OCI-LY7 (cell line): ENCODE measurements at regions not wholly inside any gene's neighbourhood (a gene's known extent, or its start where the extent isn't known, plus 50 kb on each side); places are given as distances from the start of the nearest gene placed in this dataset.

Experiments used
- EZH2phosphoT487 ChIP-seq: fragments of 200-600 bp; sonication (generic); IDR thresholded peaks from 2 replicates; pipeline ENCODE4 v1.6.1; 2018; ENCODE audit warnings: low read depth, borderline replicate concordance, mild to moderate bottlenecking, mixed run types, antibody characterized with exemption, low read length, moderate library complexity, mixed read lengths
- TF ChIP-seq, protein P1 (sequence below): fragments of 200-600 bp; sonication (generic); conservative IDR thresholded peaks from 2 replicates; pipeline ENCODE4 v1.5.1; 2014; ENCODE audit warnings: mild to moderate bottlenecking, antibody characterized with exemption, low read length, moderate library complexity, mixed read lengths

DNA sequence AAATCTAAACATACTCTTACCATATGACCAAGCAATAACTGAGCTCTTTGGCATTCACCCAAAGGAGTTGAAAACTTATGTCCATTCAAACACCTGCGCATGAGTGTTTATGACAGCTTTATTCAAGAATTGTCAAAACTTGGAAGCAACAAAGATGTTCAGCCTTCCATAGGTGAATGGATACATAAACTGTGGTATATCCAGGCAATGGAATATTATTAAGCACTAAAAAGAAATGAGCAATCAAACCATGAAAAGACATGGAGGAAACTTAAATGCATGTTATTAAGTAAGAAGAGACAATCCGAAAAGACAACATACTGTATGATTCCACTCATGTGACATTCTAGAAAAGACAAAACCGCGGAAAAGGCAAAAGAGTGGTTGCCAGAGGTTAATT, 312.0 kb upstream of the TMC3 start:
- TF ChIP-seq, protein P1, sequence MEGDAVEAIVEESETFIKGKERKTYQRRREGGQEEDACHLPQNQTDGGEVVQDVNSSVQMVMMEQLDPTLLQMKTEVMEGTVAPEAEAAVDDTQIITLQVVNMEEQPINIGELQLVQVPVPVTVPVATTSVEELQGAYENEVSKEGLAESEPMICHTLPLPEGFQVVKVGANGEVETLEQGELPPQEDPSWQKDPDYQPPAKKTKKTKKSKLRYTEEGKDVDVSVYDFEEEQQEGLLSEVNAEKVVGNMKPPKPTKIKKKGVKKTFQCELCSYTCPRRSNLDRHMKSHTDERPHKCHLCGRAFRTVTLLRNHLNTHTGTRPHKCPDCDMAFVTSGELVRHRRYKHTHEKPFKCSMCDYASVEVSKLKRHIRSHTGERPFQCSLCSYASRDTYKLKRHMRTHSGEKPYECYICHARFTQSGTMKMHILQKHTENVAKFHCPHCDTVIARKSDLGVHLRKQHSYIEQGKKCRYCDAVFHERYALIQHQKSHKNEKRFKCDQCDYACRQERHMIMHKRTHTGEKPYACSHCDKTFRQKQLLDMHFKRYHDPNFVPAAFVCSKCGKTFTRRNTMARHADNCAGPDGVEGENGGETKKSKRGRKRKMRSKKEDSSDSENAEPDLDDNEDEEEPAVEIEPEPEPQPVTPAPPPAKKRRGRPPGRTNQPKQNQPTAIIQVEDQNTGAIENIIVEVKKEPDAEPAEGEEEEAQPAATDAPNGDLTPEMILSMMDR: no peak
- no peak for TF ChIP-seq EZH2phosphoT487
